K562 (cell line): ENCODE measurements at regions not wholly inside any gene's neighbourhood (a gene's known extent, or its start where the extent isn't known, plus 50 kb on each side); places are given as distances from the start of the nearest gene placed in this dataset.

ENCODE experiments used
- NR2F6 ChIP-seq: fragments of 450-650 bp; formaldehyde crosslinking; IDR thresholded peaks from 2 replicates; pipeline ENCODE4 v1.4.0; 2020; ENCODE audit warnings: mild to moderate bottlenecking
- SPI1 ChIP-seq: IDR thresholded peaks from 2 replicates; pipeline ENCODE4 v1.6.1; 2011; ENCODE audit warnings: low read depth, low read length, control low read depth, borderline replicate concordance
- TF ChIP-seq, protein P1 (sequence below), 3 experiments: IDR thresholded peaks in 2 of 3; conservative IDR thresholded peaks in 1 of 3; 2 replicates each; pipeline ENCODE4 v1.5.1; 2011 to 2012; ENCODE audit warnings: low read length in 3 of 3, mild to moderate bottlenecking in 3 of 3, control low read depth in 2 of 3, improper control_type of control experiment in 1 of 3, inconsistent platforms in 1 of 3, low read depth in 1 of 3, mixed read lengths in 1 of 3, moderate library complexity in 1 of 3; ENCODE audit not compliant: insufficient read depth in 2 of 3
- TF ChIP-seq, protein P2 (sequence below), 2 experiments: fragments of 200-800 bp in 1 of 2; sonication (Bioruptor generic) in 1 of 2; sonication (generic) in 1 of 2; formaldehyde crosslinking in 1 of 2; IDR thresholded peaks in 1 of 2; conservative IDR thresholded peaks in 1 of 2; 2 replicates each; pipeline versions ENCODE4 v1.5.0 to v1.6.1; 2016 to 2020; ENCODE audit warnings: missing compliant biosample characterization in 1 of 2, missing genetic modification characterization in 1 of 2, missing genetic modification reagents in 1 of 2

DNA sequence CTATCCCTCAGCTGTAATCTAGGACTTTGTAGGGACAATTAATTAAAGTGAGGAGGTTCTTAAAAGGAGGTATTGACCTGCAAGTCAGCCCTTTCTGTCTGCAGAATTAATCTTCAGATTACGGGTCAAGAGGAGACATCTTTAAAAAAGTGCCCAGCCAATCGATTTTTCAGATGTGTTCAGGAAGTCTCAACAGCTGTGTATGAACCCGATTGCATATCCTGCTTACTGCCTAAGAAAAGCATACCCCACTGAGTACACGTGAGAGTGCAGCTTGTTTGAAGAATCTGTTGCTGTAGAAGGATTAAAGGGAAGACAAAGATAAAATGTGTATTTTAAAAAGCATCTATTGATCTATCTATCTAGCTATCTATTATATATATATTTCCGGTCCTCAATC, 1194.5 kb downstream of the UQCRFS1 start:
- TF ChIP-seq, protein P1, sequence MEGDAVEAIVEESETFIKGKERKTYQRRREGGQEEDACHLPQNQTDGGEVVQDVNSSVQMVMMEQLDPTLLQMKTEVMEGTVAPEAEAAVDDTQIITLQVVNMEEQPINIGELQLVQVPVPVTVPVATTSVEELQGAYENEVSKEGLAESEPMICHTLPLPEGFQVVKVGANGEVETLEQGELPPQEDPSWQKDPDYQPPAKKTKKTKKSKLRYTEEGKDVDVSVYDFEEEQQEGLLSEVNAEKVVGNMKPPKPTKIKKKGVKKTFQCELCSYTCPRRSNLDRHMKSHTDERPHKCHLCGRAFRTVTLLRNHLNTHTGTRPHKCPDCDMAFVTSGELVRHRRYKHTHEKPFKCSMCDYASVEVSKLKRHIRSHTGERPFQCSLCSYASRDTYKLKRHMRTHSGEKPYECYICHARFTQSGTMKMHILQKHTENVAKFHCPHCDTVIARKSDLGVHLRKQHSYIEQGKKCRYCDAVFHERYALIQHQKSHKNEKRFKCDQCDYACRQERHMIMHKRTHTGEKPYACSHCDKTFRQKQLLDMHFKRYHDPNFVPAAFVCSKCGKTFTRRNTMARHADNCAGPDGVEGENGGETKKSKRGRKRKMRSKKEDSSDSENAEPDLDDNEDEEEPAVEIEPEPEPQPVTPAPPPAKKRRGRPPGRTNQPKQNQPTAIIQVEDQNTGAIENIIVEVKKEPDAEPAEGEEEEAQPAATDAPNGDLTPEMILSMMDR (IDR thresholded peaks at IDR 0.05 in 2 of 3, conservative IDR thresholded peaks at IDR 0.05 in 1 of 3; ENCODE audit: insufficient read depth in 2 of 3, low read depth in 1 of 3, low read length in 3 of 3): no peak
- TF ChIP-seq NR2F6 (CRISPR knock-in tag) (no peak), SPI1 (no peak)
- TF ChIP-seq, protein P2, sequence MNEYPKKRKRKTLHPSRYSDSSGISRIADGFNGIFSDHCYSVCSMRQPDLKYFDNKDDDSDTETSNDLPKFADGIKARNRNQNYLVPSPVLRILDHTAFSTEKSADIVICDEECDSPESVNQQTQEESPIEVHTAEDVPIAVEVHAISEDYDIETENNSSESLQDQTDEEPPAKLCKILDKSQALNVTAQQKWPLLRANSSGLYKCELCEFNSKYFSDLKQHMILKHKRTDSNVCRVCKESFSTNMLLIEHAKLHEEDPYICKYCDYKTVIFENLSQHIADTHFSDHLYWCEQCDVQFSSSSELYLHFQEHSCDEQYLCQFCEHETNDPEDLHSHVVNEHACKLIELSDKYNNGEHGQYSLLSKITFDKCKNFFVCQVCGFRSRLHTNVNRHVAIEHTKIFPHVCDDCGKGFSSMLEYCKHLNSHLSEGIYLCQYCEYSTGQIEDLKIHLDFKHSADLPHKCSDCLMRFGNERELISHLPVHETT (CRISPR knock-in tag; conservative IDR thresholded peaks at IDR 0.05 in 1 of 2, IDR thresholded peaks at IDR 0.05 in 1 of 2): no peak
